HepG2 (cell line): ENCODE measurements at regions not wholly inside any gene's neighbourhood (a gene's known extent, or its start where the extent isn't known, plus 50 kb on each side); places are given as distances from the start of the nearest gene placed in this dataset.

Experiments
- ATAC-seq: fragments of 200-7000 bp; cut with Tn5 transposase; 3 replicates; pipeline ENCODE4 v1.9.1; 2020; ENCODE audit warnings: mild to moderate bottlenecking, moderate library complexity
- BruUV-seq: library from RNA; stranded (reverse); fragments of 400-500 nt; replicated peaks from 2 replicates; lab custom pipeline; 2021; lab: Mats Ljungman, UMichigan
- CTCF ChIA-PET: fragments of 300-600 bp; formaldehyde crosslinking; extraction: SDS; loops from one replicate; lab custom pipeline; 2021; ENCODE audit warnings: low total read pairs, inconsistent platforms, low intra/inter-chr PET ratio; lab: Yijun Ruan, JAX
- POLR2A ChIA-PET: fragments of 350-600 bp; sonication (Branson Sonifier 250); formaldehyde crosslinking; loops from one replicate; lab custom pipeline; 2020; ENCODE audit warnings: antibody characterized with exemption, inconsistent platforms; lab: Yijun Ruan, JAX
- DNase-seq: peaks from one replicate; pipeline ENCODE4 v3.0.0-alpha.2; 2015; ENCODE audit warnings: low spot score
- FAIRE-seq: peaks from 3 replicates; lab custom pipeline; 2011; peaks lifted over from hg19 to GRCh38; lab: Jason Lieb, UNC
- H2AFZ ChIP-seq: one replicate; pipeline ENCODE4 v1.6.1; 2011; ENCODE audit warnings: low read length, inconsistent platforms
- H3K27ac ChIP-seq: fragments of 300-600 bp; 3 replicates; pipeline ENCODE4 v1.8.0; 2011; ENCODE audit warnings: mixed run types, mild to moderate bottlenecking, mixed read lengths, low read length, inconsistent platforms; ENCODE audit not compliant: insufficient read depth; ENCODE audit errors: extremely low read length
- H3K27me3 ChIP-seq, 2 experiments: fragments of 200-600 bp in 1 of 2; 2 replicates in 1 of 2; 3 replicates in 1 of 2; pipeline versions ENCODE4 v1.6.0 to v1.8.0; 2011; ENCODE audit warnings: low read length in 2 of 2, mild to moderate bottlenecking in 2 of 2, moderate library complexity in 2 of 2, inconsistent platforms in 1 of 2; ENCODE audit not compliant: insufficient read depth in 2 of 2, control insufficient read depth in 1 of 2
- H3K36me3 ChIP-seq, 2 experiments: fragments of 200-600 bp in 1 of 2; replicated peaks in 1 of 2; 2 replicates in 1 of 2; 3 replicates in 1 of 2; pipeline versions ENCODE4 v1.5.1 to v1.8.0; 2011; ENCODE audit warnings: low read length in 2 of 2, inconsistent platforms in 1 of 2; ENCODE audit not compliant: insufficient read depth in 2 of 2, control insufficient read depth in 1 of 2
- H3K4me1 ChIP-seq: 2 replicates; pipeline ENCODE4 v1.5.1; 2012; ENCODE audit warnings: low read length, inconsistent platforms; ENCODE audit not compliant: insufficient read depth
- H3K4me2 ChIP-seq: 2 replicates; pipeline ENCODE4 v1.6.0; 2011; ENCODE audit warnings: low read depth, low read length, inconsistent platforms
- H3K4me3 ChIP-seq, 3 experiments: fragments of 200-600 bp in 1 of 3; sonication (generic), shearing (Covaris generic) in 1 of 3; replicated peaks in 1 of 3; 2 replicates each; pipeline ENCODE4 v1.5.1; 2011 to 2016; ENCODE audit warnings: low read length in 3 of 3, inconsistent platforms in 2 of 3, low read depth in 2 of 3, mild to moderate bottlenecking in 2 of 3, control low read depth in 1 of 3, mixed read lengths in 1 of 3; ENCODE audit not compliant: insufficient read depth in 1 of 3
- H3K79me2 ChIP-seq: one replicate; pipeline ENCODE4 v1.6.1; 2011; ENCODE audit warnings: low read length, inconsistent platforms; ENCODE audit not compliant: insufficient read depth
- H3K9ac ChIP-seq: 2 replicates; pipeline ENCODE4 v1.6.0; 2011; ENCODE audit warnings: mild to moderate bottlenecking, low read depth, low read length, inconsistent platforms; ENCODE audit not compliant: insufficient read depth
- H3K9me3 ChIP-seq: 2 replicates; pipeline ENCODE4 v1.5.1; 2012; ENCODE audit warnings: mild to moderate bottlenecking, low read length
- H4K20me1 ChIP-seq: 2 replicates; pipeline ENCODE4 v1.6.0; 2011; ENCODE audit warnings: inconsistent platforms, mild to moderate bottlenecking, low read length, moderate library complexity; ENCODE audit not compliant: insufficient read depth
- KLF12 ChIP-seq: sonication (generic); formaldehyde crosslinking; IDR thresholded peaks from 2 replicates; pipeline ENCODE4 v1.4.0; 2020; ENCODE audit warnings: missing genetic modification reagents, borderline replicate concordance
- NAIF1 ChIP-seq: sonication (generic); formaldehyde crosslinking; IDR thresholded peaks from 2 replicates; pipeline ENCODE4 v1.5.0; 2020; ENCODE audit warnings: mild to moderate bottlenecking, missing genetic modification reagents, borderline replicate concordance
- RFXANK ChIP-seq: IDR thresholded peaks from 2 replicates; pipeline ENCODE4 v1.6.1; 2016
- TRIM24 ChIP-seq: sonication (generic); formaldehyde crosslinking; IDR thresholded peaks from 2 replicates; pipeline ENCODE4 v1.8.0; 2022; ENCODE audit warnings: mild to moderate bottlenecking, missing genetic modification reagents
- ZNF570 ChIP-seq: sonication (generic); formaldehyde crosslinking; IDR thresholded peaks from 2 replicates; pipeline ENCODE4 v1.4.0; 2020; ENCODE audit warnings: mild to moderate bottlenecking, missing genetic modification reagents, borderline replicate concordance
- ZNF777 ChIP-seq: sonication (generic); formaldehyde crosslinking; IDR thresholded peaks from 2 replicates; pipeline ENCODE4 v1.4.0; 2020; ENCODE audit warnings: missing genetic modification reagents
- WGBS: methylation state at CpG from one replicate; pipeline ENCODE4 v1.1.6; 2017; ENCODE audit warnings: low lambda C conversion rate; 5-methylcytosine and 5-hydroxymethylcytosine counted together
- in situ Hi-C: cut with HindIII; loops from 2 replicates; pipeline ENCODE4 v1.10.0; 2017; ENCODE audit warnings: low pct_unique_long_range_greater_than_20kb; ENCODE audit not compliant: extremely low pct_ligation_motif_present
- intact Hi-C: fragments of 100-400 bp; cut with micrococcal nuclease; formaldehyde crosslinking; loops from one replicate; pipeline ENCODE4 v1.10.0; 2022; ENCODE audit not compliant: unreplicated experiment
- TF ChIP-seq, protein P1 (sequence below): sonication (generic); formaldehyde crosslinking; IDR thresholded peaks from 2 replicates; pipeline ENCODE4 v1.4.0; 2020; ENCODE audit warnings: mild to moderate bottlenecking, missing genetic modification reagents, borderline replicate concordance
- TF ChIP-seq, protein P2 (sequence below): sonication (generic); formaldehyde crosslinking; IDR thresholded peaks from 2 replicates; pipeline ENCODE4 v1.4.0; 2020; ENCODE audit warnings: missing genetic modification reagents
- TF ChIP-seq, protein P3 (sequence below): sonication (generic); formaldehyde crosslinking; IDR thresholded peaks from 2 replicates; pipeline ENCODE4 v1.4.0; 2020; ENCODE audit warnings: missing genetic modification reagents, borderline replicate concordance

DNA sequence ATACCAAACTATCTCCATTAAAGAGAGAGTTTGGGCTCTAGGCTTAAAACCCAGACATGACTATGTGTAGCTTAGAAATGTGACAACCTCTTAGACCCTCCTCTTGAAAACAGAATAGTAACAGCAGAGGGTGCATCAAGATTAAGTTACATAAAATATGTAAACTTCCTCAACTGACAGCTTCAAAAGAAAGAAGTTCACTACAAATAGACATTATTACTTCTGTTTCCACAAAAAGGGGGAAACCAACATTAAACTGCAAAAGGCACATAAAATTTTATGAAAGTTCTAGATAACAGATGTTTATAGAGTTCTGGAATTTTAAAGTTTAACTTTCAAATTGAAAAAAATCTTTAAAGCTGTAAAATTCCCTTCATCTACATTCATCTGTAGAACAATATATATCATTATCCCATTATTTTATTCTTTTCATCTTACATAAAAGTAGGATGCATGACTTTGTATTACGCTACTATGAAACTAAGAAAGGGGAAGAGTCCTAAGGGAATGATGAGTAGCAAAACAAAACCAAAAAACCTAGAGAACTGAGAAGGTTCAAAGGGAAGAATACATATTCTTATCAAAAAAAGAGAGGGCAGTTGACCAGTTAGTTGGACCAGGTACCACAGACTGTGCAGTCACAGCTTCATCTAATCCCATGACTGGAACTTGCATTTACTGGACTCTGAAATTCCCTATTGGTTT lies 177.0 kb downstream of the SIPA1L2 start (continued):
- TF ChIP-seq, protein P1, sequence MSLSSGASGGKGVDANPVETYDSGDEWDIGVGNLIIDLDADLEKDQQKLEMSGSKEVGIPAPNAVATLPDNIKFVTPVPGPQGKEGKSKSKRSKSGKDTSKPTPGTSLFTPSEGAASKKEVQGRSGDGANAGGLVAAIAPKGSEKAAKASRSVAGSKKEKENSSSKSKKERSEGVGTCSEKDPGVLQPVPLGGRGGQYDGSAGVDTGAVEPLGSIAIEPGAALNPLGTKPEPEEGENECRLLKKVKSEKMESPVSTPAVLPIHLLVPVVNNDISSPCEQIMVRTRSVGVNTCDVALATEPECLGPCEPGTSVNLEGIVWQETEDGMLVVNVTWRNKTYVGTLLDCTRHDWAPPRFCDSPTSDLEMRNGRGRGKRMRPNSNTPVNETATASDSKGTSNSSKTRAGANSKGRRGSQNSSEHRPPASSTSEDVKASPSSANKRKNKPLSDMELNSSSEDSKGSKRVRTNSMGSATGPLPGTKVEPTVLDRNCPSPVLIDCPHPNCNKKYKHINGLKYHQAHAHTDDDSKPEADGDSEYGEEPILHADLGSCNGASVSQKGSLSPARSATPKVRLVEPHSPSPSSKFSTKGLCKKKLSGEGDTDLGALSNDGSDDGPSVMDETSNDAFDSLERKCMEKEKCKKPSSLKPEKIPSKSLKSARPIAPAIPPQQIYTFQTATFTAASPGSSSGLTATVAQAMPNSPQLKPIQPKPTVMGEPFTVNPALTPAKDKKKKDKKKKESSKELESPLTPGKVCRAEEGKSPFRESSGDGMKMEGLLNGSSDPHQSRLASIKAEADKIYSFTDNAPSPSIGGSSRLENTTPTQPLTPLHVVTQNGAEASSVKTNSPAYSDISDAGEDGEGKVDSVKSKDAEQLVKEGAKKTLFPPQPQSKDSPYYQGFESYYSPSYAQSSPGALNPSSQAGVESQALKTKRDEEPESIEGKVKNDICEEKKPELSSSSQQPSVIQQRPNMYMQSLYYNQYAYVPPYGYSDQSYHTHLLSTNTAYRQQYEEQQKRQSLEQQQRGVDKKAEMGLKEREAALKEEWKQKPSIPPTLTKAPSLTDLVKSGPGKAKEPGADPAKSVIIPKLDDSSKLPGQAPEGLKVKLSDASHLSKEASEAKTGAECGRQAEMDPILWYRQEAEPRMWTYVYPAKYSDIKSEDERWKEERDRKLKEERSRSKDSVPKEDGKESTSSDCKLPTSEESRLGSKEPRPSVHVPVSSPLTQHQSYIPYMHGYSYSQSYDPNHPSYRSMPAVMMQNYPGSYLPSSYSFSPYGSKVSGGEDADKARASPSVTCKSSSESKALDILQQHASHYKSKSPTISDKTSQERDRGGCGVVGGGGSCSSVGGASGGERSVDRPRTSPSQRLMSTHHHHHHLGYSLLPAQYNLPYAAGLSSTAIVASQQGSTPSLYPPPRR (CRISPR knock-in tag): no peak
- TF ChIP-seq, all 625 proteins: peak for 0

DNA sequence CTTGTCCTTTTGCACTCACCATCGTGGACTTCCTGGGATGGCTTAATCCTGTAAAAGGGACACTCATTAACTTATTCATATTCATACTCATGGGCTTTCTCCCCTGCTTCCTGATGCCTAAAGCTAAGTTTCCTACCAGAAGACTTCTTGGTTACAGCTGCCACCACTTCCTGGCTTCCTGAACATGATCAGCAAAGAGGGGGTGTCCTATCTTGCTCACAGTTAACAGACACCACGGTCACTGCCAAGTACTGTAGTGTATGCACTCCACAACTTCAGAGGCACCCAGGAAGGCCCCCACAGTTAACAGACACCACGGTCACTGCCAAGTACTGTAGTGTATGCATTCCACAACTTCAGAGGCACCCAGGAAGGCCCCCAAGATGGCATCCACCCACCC lies 177.8 kb downstream of the SIPA1L2 start:
- Histone ChIP-seq H3K4me3 (no peak overlapping the region), H3K9me3 (no peaks in the 10 kb centered on the region), H3K4me1 (no peaks in the 10 kb centered on the region), H3K27ac (no peak overlapping the region), H3K9ac (no peak overlapping the region), H3K36me3 (no peaks in the 10 kb centered on the region), H3K27me3 (peaks cover 0 to 3% of the 10 kb centered on the region in 2 experiments; a peak in 2 of 5 replicates), H3K79me2 (no peaks in the 10 kb centered on the region), H2AFZ (no peak overlapping the region), H4K20me1 (no peaks in the 10 kb centered on the region), H3K4me2 (no peak overlapping the region)
- intact Hi-C loops: no loop called here
- DNase-seq: no peak
- FAIRE-seq: no peak
- WGBS: 0% methylated on average over 3 of the region's 3 CpGs
- ChIA-PET POLR2A (no interaction called here), CTCF (no interaction called here)
- BruUV-seq: no TSS peak
- no peak for ATAC-seq
- in situ Hi-C loops: no loop called here
- TF ChIP-seq, protein P2, sequence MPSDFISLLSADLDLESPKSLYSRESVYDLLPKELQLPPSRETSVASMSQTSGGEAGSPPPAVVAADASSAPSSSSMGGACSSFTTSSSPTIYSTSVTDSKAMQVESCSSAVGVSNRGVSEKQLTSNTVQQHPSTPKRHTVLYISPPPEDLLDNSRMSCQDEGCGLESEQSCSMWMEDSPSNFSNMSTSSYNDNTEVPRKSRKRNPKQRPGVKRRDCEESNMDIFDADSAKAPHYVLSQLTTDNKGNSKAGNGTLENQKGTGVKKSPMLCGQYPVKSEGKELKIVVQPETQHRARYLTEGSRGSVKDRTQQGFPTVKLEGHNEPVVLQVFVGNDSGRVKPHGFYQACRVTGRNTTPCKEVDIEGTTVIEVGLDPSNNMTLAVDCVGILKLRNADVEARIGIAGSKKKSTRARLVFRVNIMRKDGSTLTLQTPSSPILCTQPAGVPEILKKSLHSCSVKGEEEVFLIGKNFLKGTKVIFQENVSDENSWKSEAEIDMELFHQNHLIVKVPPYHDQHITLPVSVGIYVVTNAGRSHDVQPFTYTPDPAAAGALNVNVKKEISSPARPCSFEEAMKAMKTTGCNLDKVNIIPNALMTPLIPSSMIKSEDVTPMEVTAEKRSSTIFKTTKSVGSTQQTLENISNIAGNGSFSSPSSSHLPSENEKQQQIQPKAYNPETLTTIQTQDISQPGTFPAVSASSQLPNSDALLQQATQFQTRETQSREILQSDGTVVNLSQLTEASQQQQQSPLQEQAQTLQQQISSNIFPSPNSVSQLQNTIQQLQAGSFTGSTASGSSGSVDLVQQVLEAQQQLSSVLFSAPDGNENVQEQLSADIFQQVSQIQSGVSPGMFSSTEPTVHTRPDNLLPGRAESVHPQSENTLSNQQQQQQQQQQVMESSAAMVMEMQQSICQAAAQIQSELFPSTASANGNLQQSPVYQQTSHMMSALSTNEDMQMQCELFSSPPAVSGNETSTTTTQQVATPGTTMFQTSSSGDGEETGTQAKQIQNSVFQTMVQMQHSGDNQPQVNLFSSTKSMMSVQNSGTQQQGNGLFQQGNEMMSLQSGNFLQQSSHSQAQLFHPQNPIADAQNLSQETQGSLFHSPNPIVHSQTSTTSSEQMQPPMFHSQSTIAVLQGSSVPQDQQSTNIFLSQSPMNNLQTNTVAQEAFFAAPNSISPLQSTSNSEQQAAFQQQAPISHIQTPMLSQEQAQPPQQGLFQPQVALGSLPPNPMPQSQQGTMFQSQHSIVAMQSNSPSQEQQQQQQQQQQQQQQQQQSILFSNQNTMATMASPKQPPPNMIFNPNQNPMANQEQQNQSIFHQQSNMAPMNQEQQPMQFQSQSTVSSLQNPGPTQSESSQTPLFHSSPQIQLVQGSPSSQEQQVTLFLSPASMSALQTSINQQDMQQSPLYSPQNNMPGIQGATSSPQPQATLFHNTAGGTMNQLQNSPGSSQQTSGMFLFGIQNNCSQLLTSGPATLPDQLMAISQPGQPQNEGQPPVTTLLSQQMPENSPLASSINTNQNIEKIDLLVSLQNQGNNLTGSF (CRISPR knock-in tag): no peak
- TF ChIP-seq TRIM24 (CRISPR knock-in tag): no peak
- TF ChIP-seq, protein P3, sequence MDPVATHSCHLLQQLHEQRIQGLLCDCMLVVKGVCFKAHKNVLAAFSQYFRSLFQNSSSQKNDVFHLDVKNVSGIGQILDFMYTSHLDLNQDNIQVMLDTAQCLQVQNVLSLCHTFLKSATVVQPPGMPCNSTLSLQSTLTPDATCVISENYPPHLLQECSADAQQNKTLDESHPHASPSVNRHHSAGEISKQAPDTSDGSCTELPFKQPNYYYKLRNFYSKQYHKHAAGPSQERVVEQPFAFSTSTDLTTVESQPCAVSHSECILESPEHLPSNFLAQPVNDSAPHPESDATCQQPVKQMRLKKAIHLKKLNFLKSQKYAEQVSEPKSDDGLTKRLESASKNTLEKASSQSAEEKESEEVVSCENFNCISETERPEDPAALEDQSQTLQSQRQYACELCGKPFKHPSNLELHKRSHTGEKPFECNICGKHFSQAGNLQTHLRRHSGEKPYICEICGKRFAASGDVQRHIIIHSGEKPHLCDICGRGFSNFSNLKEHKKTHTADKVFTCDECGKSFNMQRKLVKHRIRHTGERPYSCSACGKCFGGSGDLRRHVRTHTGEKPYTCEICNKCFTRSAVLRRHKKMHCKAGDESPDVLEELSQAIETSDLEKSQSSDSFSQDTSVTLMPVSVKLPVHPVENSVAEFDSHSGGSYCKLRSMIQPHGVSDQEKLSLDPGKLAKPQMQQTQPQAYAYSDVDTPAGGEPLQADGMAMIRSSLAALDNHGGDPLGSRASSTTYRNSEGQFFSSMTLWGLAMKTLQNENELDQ: no peak
- no peak for TF ChIP-seq KLF12
- no peak for TF ChIP-seq NAIF1 (CRISPR knock-in tag)
- TF ChIP-seq ZNF777: no peak
- TF ChIP-seq RFXANK: no peak
- TF ChIP-seq ZNF570 (CRISPR knock-in tag): no peak
